ENCODE measurements at regions not wholly inside any gene's neighbourhood (a gene's known extent, or its start where the extent isn't known, plus 50 kb on each side); places are given as distances from the start of the nearest gene placed in this dataset.

DNA sequence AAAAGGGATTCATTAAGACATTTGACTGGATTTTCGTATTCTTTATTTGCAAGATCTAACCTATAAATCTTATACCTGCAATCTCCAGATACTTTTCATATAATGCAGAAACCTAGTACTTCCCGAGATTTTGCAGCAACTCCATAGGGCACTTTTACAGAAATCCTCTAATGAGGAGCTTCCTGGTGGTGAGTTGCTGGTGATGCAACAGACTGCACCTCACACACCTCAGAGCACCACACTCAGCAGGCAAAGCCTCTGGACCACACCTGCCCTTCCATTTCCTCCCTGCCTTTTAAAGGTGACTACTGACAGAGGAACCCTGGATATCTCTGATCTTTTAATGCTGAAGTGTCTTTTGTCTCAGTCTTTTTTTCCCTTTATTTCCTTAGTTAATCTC is 289.4 kb downstream of the TRAM1L1 start:
- H3K4me1 Mint-ChIP-seq (ENCODE audit: low read depth, unreplicated experiment), result no peaks in the 10 kb centered on the region
- DNase-seq, result no peak
- TF ChIP-seq, protein P1, sequence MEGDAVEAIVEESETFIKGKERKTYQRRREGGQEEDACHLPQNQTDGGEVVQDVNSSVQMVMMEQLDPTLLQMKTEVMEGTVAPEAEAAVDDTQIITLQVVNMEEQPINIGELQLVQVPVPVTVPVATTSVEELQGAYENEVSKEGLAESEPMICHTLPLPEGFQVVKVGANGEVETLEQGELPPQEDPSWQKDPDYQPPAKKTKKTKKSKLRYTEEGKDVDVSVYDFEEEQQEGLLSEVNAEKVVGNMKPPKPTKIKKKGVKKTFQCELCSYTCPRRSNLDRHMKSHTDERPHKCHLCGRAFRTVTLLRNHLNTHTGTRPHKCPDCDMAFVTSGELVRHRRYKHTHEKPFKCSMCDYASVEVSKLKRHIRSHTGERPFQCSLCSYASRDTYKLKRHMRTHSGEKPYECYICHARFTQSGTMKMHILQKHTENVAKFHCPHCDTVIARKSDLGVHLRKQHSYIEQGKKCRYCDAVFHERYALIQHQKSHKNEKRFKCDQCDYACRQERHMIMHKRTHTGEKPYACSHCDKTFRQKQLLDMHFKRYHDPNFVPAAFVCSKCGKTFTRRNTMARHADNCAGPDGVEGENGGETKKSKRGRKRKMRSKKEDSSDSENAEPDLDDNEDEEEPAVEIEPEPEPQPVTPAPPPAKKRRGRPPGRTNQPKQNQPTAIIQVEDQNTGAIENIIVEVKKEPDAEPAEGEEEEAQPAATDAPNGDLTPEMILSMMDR (IDR thresholded peaks at IDR 0.05; ENCODE audit: unreplicated experiment), result no peak
- no peaks in the 10 kb centered on the region for H3K9me3 Mint-ChIP-seq (ENCODE audit: low read depth, unreplicated experiment)
- no peaks in the 10 kb centered on the region for H3K36me3 Mint-ChIP-seq (ENCODE audit: insufficient read depth, unreplicated experiment)
- CTCF ChIA-PET, result no interaction called here
- H3K4me3 Mint-ChIP-seq (ENCODE audit: low read depth, unreplicated experiment), result no peak overlapping the region
- no peak overlapping the region for H3K27ac Mint-ChIP-seq (ENCODE audit: unreplicated experiment)
- H3K27me3 Mint-ChIP-seq (ENCODE audit: unreplicated experiment), result no peaks in the 10 kb centered on the region
- intact Hi-C loops (cut with micrococcal nuclease; ENCODE audit: unreplicated experiment), result no loop called here
- no TSS peak for BruUV-seq (replicated peaks)

DNA sequence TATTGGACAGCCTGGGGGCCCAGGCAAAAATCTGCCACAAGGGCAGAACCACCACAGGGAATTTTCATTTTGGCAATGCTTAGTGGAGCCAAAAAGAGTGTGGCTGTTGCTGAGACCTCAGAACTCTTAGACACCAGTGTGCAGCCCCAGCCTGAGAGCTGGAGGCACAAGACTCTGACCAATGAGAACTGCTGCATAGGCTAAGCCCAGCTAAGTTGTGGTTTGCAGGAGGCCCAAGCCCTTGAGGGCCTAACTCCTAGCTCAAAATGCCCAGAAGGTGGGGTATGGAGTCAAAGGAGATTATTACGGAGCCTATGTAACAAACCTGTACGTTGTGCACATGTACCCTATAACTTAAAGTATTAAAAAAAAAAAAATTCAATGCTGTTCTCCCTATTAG is 296.7 kb downstream of the TRAM1L1 start:
- no peaks in the 10 kb centered on the region for H3K27me3 Mint-ChIP-seq (ENCODE audit: unreplicated experiment)
- no peak overlapping the region for H3K4me3 Mint-ChIP-seq (ENCODE audit: low read depth, unreplicated experiment)
- TF ChIP-seq, protein P1 (IDR thresholded peaks at IDR 0.05; ENCODE audit: unreplicated experiment), result no peak
- intact Hi-C loops (cut with micrococcal nuclease; ENCODE audit: unreplicated experiment), result no loop called here
- no TSS peak for BruUV-seq (replicated peaks)
- DNase-seq, result no peak
- no peak overlapping the region for H3K27ac Mint-ChIP-seq (ENCODE audit: unreplicated experiment)
- no peaks in the 10 kb centered on the region for H3K36me3 Mint-ChIP-seq (ENCODE audit: insufficient read depth, unreplicated experiment)
- H3K4me1 Mint-ChIP-seq (ENCODE audit: low read depth, unreplicated experiment), result no peaks in the 10 kb centered on the region
- H3K9me3 Mint-ChIP-seq (ENCODE audit: low read depth, unreplicated experiment), result no peaks in the 10 kb centered on the region
- CTCF ChIA-PET, result no interaction called here

DNA sequence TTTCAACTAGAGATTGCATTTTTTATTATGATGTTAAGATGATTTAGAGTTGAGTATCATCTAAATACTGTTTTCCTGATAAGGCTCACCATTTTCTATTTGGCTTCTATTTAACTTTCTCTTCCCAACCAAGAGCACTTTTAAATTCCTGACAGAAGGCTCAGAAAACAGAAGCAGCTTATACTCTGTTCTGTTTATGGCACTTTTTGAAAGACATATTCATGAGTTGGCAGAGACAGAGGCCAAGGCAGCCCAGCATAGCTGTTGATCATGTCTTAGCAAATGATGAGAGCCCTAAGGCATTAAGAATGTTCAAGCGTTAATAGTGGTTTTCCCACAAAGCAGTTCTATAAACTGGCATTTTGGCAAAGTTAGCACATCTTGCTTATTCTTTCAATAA is 330.3 kb downstream of the TRAM1L1 start:
- H3K9me3 Mint-ChIP-seq (ENCODE audit: low read depth, unreplicated experiment), result no peaks in the 10 kb centered on the region
- H3K36me3 Mint-ChIP-seq (ENCODE audit: insufficient read depth, unreplicated experiment), result no peaks in the 10 kb centered on the region
- no peaks in the 10 kb centered on the region for H3K4me1 Mint-ChIP-seq (ENCODE audit: low read depth, unreplicated experiment)
- CTCF ChIA-PET, result no interaction called here
- TF ChIP-seq, protein P1 (IDR thresholded peaks at IDR 0.05; ENCODE audit: unreplicated experiment), result no peak
- H3K27ac Mint-ChIP-seq (ENCODE audit: unreplicated experiment), result no peak overlapping the region
- H3K4me3 Mint-ChIP-seq (ENCODE audit: low read depth, unreplicated experiment), result no peak overlapping the region
- DNase-seq, result no peak
- BruUV-seq (replicated peaks), result no TSS peak
- intact Hi-C loops (cut with micrococcal nuclease; ENCODE audit: unreplicated experiment), result no loop called here
- no peaks in the 10 kb centered on the region for H3K27me3 Mint-ChIP-seq (ENCODE audit: unreplicated experiment)

DNA sequence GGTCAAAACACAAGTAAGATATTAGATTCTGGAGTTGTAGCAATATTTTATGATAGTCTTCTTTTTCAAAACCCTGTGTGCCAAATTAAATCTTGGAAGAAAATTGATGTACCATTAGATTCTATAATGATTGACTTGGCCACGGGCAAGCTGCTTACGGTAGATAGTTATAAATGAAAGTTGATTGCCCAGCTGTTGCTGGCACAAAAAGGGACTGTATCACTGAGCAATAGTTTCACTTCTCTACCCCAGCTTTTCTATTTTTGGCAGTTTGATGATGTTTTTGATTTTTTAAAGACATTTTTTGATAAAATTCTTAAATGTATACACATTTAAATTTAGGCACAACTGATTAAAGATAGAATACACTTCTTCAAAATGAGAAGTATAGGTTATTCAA is 333.3 kb downstream of the TRAM1L1 start:
- Mint-ChIP-seq H3K4me3 (ENCODE audit: low read depth, unreplicated experiment) (no peak overlapping the region), H3K27me3 (ENCODE audit: unreplicated experiment) (no peaks in the 10 kb centered on the region), H3K9me3 (ENCODE audit: low read depth, unreplicated experiment) (no peaks in the 10 kb centered on the region), H3K4me1 (ENCODE audit: low read depth, unreplicated experiment) (no peaks in the 10 kb centered on the region), H3K27ac (ENCODE audit: unreplicated experiment) (no peak overlapping the region), H3K36me3 (ENCODE audit: insufficient read depth, unreplicated experiment) (no peaks in the 10 kb centered on the region)
- DNase-seq, result no peak
- intact Hi-C loops (cut with micrococcal nuclease; ENCODE audit: unreplicated experiment), result no loop called here
- BruUV-seq (replicated peaks), result no TSS peak
- TF ChIP-seq, protein P1 (IDR thresholded peaks at IDR 0.05; ENCODE audit: unreplicated experiment), result no peak
- CTCF ChIA-PET, result no interaction called here

DNA sequence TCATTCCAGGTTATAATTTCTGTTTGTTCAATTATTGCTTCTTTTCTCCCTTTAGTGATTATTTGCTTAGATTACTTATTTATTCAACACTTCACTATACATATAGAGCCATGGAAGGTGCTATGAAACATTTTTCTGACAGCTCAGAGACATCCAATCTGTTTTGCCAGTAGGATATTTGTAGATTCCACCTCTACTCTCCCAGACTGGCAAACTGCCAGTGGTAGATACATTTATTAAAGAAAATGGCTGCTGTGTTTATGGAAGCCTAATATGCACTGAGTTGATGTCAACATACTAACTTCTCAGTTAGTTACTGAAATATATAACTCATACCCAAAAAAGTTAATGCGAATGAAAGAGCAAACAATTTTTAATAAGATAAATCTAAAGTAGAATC is 348.6 kb downstream of the TRAM1L1 start:
- DNase-seq, result no peak
- Mint-ChIP-seq H3K4me1 (ENCODE audit: low read depth, unreplicated experiment) (no peaks in the 10 kb centered on the region), H3K27me3 (ENCODE audit: unreplicated experiment) (no peaks in the 10 kb centered on the region), H3K4me3 (ENCODE audit: low read depth, unreplicated experiment) (no peak overlapping the region), H3K27ac (ENCODE audit: unreplicated experiment) (no peak overlapping the region), H3K9me3 (ENCODE audit: low read depth, unreplicated experiment) (no peaks in the 10 kb centered on the region), H3K36me3 (ENCODE audit: insufficient read depth, unreplicated experiment) (no peaks in the 10 kb centered on the region)
- CTCF ChIA-PET, result no interaction called here
- TF ChIP-seq, protein P1 (IDR thresholded peaks at IDR 0.05; ENCODE audit: unreplicated experiment), result no peak
- intact Hi-C loops (cut with micrococcal nuclease; ENCODE audit: unreplicated experiment), result no loop called here
- no TSS peak for BruUV-seq (replicated peaks)
